Stimulated activated CD4-positive, alpha-beta T cell treated with anti-CD3 and anti-CD28 coated beads, Interleukin-15, amount 100 ng/mL, for 24 hours (primary cell): ENCODE measurements at regions not wholly inside any gene's neighbourhood (a gene's known extent, or its start where the extent isn't known, plus 50 kb on each side); places are given as distances from the start of the nearest gene placed in this dataset.

ENCODE experiments used
- DNase-seq: peaks from one replicate; pipeline ENCODE4 v3.0.0-alpha.2; 2020

DNA sequence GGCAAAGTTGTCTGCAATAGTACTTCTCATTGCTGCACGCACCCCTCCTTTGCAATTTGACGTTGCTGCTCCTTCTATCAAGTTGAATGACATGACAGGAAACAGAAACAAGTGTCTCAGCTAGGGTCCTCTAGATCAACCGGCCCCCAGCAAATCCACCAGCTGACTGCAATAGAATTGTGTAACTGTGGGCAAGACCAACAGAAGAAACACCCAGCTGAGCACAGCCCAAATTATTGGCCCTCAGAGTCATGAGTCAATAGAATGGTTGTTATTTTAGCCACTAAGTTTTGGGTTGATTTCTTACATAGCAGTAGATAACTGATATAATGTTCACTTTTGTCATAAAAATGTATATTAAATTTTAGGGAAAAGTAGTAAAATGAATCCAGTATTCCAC lies 202.7 kb downstream of the MAFB start:
- DNase-seq: no peak

DNA sequence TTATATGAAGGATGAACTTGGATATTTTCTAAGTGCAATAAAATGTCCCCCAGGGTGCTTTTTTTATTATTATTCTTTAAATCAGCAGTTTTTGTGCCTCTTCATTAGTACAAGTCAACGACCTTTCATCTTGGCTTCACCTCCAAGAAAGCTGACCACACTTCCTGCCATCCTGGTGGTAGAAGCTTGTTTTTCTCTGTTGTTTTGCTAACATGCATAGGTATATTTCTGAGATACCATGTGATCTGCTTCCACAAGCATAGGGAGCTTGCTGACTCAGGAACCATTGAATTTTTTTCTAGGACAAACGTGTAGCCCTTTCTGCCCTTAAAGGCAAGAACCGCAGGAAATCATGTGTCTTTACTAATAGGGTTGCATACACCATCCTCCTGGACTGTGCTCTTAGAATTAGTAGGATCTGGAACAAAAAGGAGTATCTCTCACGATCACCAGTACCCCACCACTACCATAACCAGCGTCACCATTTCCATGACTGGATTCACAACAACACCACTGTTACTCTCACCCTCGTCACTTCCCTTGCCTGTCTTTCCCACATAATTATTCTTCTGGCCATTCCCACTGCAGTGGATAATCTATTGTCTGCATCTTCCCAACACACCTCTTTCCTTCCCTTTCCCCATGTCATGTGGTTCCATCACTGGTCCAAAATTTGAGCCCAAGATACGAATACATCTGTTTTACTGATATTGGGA lies 207.1 kb downstream of the MAFB start:
- no peak for DNase-seq

- DNase-seq: no peak
Observed at GRCh38 chr20:40481337-40481736, 207.7 kb downstream of the MAFB start.

GRCh38 chr20:40477805-40478204 lies 211.2 kb downstream of the MAFB start:
- DNase-seq: no peak

GRCh38 chr20:40476461-40476860 lies 212.6 kb downstream of the MAFB start:
- DNase-seq: no peak

DNA sequence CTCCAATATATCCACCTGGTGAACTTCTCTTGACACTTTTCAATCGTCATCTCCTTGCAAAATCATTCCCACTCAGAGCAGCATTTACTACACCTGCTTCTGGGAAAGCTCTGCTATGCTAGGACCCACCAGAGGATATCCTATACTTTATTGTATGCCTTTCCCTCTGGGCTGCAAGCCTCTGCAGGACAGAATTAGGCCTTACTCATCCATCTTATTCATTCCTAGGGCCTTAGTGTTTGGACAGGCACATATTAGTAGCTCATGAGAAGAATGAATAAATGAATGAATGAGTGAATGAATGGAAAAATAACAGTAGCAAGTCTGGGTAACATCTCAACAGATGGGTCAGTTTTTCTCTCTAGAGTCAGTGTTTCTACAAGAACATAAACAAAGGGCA lies 216.1 kb downstream of the MAFB start:
- DNase-seq: no peak

GRCh38 chr20:40471261-40471629 lies 217.8 kb downstream of the MAFB start:
- DNase-seq: no peak

GRCh38 chr20:40470445-40471260 lies 218.4 kb downstream of the MAFB start:
- no peak for DNase-seq

DNA sequence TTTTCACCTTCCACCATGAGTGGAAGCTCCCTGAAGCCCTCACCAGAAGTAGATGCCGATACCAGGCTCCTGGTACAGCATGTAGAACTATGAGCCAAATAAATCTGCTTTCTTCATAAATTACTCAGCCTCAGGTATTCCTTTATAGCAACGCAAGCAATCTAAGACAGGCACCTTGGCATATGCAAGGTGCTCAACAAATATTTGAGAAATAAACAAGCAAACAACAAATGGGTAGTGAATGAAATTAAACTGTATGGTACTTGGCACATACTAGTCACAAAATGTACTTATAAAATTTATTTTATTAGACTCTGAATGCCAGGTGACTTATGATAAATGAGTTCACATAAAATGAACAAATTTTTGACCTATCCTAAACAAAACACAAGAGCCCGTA lies 220.3 kb downstream of the MAFB start:
- DNase-seq: no peak

- no peak for DNase-seq
Observed at GRCh38 chr20:40467703-40468411, 221.2 kb downstream of the MAFB start.

- no peak for DNase-seq
Observed at GRCh38 chr20:40467067-40467466, 222.0 kb downstream of the MAFB start.

GRCh38 chr20:40464731-40465208 lies 224.3 kb downstream of the MAFB start:
- DNase-seq: no peak

- DNase-seq: no peak
Observed at GRCh38 chr20:40463171-40463570, 225.9 kb downstream of the MAFB start.

DNA sequence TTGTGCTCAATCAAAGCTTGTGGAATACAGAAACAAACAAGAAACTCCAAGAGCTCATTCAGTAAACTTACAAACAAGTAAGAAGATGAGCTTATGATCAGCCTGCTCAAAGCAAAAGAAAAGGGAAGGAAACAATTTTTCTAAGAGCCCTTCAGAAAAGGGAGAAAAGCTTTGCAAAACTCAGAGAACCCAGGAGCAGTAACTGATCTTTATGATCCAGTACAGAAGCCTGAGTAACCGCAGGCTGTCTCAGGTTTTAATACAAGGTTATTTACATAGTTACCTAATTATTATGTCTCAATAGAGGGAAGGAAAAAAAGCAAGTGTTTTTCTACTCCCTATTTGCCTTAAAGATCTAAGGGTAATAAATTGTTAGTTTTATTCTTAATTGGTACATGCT lies 226.5 kb downstream of the MAFB start:
- DNase-seq: no peak

DNA sequence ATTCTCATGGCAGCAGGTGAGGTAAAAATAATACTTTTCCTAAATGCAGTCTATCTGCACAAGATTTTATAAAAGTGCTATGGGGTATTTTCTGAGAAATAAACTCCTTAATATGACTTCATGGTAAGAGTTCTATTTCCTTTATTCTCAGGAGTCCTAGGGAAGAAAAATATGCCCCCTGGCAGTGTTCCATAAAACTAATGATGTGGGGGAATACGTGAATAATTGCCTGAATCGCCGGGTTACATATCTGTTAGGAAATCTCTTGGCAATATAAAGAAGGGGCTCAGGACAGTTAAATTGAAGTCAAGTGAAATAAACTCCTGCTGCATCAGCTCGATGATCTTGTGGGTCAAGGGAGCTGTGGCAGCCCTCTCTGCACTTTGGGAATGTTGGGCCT lies 229.7 kb downstream of the MAFB start:
- no peak for DNase-seq

DNA sequence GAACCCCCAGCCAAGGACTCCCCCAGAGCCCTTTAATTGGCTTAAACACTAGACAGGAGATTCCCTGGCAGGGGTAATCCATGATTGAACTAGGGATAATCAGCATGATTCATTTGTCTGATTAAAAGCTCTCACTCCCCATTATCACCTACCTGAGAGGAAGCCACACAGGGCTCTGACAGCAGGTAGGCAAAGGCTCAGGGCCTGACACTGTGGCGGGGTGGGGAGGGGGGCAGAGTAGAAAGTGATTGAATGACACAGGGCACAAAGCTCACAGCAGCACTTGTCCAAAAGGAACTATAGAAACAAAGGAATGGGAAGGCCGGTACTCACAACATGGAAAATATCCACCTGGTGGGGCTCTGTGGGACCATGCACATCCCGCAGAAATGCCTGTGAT lies 231.6 kb downstream of the MAFB start:
- no peak for DNase-seq

GRCh38 chr20:40452758-40453157 lies 236.3 kb downstream of the MAFB start:
- DNase-seq: no peak

GRCh38 chr20:40451552-40451951 lies 237.5 kb downstream of the MAFB start:
- no peak for DNase-seq

DNA sequence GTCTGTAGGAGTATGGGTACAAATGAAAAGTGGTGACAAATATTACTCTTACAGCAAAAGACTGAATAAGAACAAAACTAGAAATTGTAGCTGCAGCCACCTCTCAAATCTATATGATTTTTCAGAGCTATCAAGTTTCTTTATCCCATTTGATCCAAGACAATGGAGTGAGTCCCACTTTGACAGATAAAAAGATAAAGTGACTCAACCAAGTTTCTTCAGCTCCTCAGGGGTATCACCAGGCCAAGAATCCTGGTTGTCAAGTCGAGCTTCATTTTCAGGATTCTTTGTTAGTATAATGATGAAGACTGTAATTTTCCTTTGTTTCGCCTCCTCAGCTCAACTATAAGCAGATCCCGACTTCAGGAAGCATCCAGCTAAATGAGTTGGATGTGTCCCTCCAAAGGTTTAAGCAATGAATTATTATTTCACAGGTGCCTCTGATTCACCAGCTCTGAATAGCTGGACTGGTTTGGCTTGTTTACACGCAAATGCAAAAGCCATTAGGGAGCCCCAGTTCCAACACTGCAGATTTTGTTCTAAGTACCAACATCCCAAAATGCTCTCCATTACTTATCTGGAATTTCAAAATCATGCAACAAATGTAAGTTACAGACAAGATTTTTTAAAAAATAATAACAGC lies 238.9 kb downstream of the MAFB start:
- DNase-seq: no peak

DNA sequence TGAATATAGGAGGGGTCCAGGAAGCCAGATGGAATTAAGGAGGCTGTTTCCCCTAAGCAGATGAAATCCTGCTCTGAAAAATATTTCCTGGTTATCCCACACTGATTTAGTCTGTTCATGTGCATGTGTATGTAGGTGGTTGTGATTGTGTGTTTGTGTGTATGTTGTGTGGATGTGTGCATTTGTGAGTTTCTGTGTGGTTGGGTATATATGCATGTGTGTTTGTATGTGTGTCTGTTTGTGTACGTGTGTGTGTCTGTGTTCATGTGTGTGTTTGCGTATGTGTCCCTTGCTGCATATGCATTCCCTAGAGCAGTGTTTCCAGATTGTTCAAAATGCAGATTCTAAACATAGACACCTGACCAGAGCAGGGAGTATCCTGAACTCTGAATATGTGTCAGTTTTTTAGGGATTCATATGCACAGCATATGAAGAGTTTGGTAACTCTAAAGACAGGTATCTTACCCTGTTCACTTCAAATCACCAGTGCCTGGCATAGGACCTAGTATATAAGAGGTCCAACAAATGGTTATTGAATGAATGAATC lies 239.8 kb downstream of the MAFB start:
- DNase-seq: no peak

DNA sequence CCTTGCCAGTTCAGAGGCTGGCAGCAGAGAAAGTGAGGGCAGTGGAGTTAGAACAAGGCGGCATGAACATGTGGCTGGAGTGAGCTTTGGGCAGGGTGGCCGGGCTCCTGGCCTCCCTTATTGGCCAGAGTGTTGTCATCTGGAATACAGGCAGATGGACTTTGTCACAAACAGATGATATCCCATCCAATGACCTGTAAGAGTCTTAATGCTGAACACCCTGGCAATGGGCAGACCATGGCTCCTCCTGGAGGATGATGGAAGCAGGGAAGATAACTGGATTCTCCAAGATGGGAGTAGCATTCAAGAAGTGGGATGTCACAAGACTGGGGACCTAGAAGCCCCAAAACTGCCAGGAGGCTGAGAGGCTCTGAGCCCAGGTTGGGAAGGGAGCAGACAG lies 242.1 kb downstream of the MAFB start:
- DNase-seq: no peak

DNA sequence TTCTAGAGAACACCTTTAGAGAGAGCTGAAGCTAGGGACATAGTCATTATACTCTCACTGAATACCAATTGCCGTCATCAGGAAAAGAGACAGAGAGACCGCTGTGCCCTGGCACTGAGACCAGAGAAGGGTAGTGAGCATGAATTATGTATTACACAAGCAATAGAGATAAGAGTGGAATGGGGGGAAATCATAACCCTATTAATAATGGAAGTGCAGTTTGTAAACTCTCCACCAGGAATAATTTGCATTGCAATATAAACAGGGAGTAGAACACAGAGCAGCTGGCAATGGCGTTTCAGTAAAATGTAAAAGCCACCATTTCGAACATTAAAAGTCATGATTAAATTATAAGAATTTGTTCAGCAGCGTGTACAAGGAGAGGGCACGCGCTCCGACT lies 244.5 kb downstream of the MAFB start:
- no peak for DNase-seq

- no peak for DNase-seq
Observed at GRCh38 chr20:40443753-40444152, 245.3 kb downstream of the MAFB start.
